HG02943 (cell line): ENCODE measurements at regions not wholly inside any gene's neighbourhood (a gene's known extent, or its start where the extent isn't known, plus 50 kb on each side); places are given as distances from the start of the nearest gene placed in this dataset.

ENCODE experiments used
- ATAC-seq: cut with Tn5 transposase; IDR thresholded peaks from one replicate; pipeline ENCODE4 v1.9.1; 2021; ENCODE audit warnings: mild to moderate bottlenecking, low read depth, moderate library complexity; ENCODE audit not compliant: unreplicated experiment

GRCh38 chr12:127656266-127656665, 610.7 kb upstream of the TMEM132C start:
- no peak for ATAC-seq

- no peak for ATAC-seq
These were observed 609.9 kb upstream of the TMEM132C start for GRCh38 chr12:127657036-127657435.

GRCh38 chr12:127660961-127661360, 606.0 kb upstream of the TMEM132C start:
- ATAC-seq = no peak

- no peak for ATAC-seq
These were observed 603.3 kb upstream of the TMEM132C start for GRCh38 chr12:127663716-127664115.

- ATAC-seq = no peak
These were observed 602.1 kb upstream of the TMEM132C start for GRCh38 chr12:127664901-127665300.

- no peak for ATAC-seq
These were observed 599.8 kb upstream of the TMEM132C start for GRCh38 chr12:127667131-127667685.

- no peak for ATAC-seq
These were observed 596.7 kb upstream of the TMEM132C start for GRCh38 chr12:127670294-127670693.

- ATAC-seq = no peak
These were observed 596.2 kb upstream of the TMEM132C start for GRCh38 chr12:127670796-127671195.

GRCh38 chr12:127675936-127676335, 591.0 kb upstream of the TMEM132C start:
- no peak for ATAC-seq

GRCh38 chr12:127677537-127678131, 589.3 kb upstream of the TMEM132C start:
- ATAC-seq = no peak

GRCh38 chr12:127678945-127679344, 588.0 kb upstream of the TMEM132C start:
- no peak for ATAC-seq

- no peak for ATAC-seq
These were observed 586.5 kb upstream of the TMEM132C start for GRCh38 chr12:127680516-127680915.

- ATAC-seq = no peak
These were observed 585.7 kb upstream of the TMEM132C start for GRCh38 chr12:127681151-127681754.

GRCh38 chr12:127685491-127685890, 581.5 kb upstream of the TMEM132C start:
- ATAC-seq = no peak

- no peak for ATAC-seq
These were observed 581.0 kb upstream of the TMEM132C start for GRCh38 chr12:127685931-127686330.

GRCh38 chr12:127687181-127687580, 579.8 kb upstream of the TMEM132C start:
- no peak for ATAC-seq

GRCh38 chr12:127688906-127689428, 578.0 kb upstream of the TMEM132C start:
- ATAC-seq = no peak

- no peak for ATAC-seq
These were observed 576.8 kb upstream of the TMEM132C start for GRCh38 chr12:127690161-127690560.

- no peak for ATAC-seq
These were observed 570.0 kb upstream of the TMEM132C start for GRCh38 chr12:127696963-127697362.

- no peak for ATAC-seq
These were observed 563.9 kb upstream of the TMEM132C start for GRCh38 chr12:127703026-127703425.

GRCh38 chr12:127711108-127711507, 555.9 kb upstream of the TMEM132C start:
- ATAC-seq = no peak

GRCh38 chr12:127712561-127712960, 554.4 kb upstream of the TMEM132C start:
- ATAC-seq = no peak
